Neural progenitor cell (in vitro differentiated cells): ENCODE measurements at regions not wholly inside any gene's neighbourhood (a gene's known extent, or its start where the extent isn't known, plus 50 kb on each side); places are given as distances from the start of the nearest gene placed in this dataset.

Experiments used
- CTCF ChIP-seq: fragments of 200-600 bp; sonication (generic); IDR thresholded peaks from 2 replicates; pipeline ENCODE4 v1.5.1; 2017; ENCODE audit warnings: antibody characterized with exemption, mild to moderate bottlenecking
- EZH2 ChIP-seq: fragments of 200-600 bp; sonication (generic); IDR thresholded peaks from 2 replicates; pipeline ENCODE4 v1.6.1; 2017; ENCODE audit warnings: antibody characterized with exemption, mild to moderate bottlenecking, moderate library complexity

DNA sequence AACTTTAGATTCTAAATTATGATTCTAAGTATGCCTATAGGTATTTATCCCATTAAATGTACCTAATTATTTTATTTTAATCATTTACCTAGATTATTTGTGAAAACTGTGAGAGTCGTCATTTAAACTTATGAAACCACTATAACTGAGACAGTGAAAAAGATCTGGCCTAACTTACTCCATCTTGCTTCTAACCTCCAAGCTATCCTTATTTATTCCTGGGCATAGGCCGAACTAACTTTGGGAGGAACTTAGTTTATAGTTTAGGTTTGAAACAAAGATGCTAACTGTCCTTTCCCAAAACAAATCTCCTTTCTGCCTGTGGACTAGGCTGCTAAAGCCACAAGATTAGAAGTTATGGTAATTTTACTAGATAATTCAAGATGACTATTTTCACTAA is 79.7 kb upstream of the PPP2R5C start:
- no peak for TF ChIP-seq EZH2
- no peak for TF ChIP-seq CTCF
